ENCODE measurements at regions not wholly inside any gene's neighbourhood (a gene's known extent, or its start where the extent isn't known, plus 50 kb on each side); places are given as distances from the start of the nearest gene placed in this dataset.

GRCh38 chr12:46950094-46950493, 124.3 kb upstream of the SLC38A4 start:
- TF ChIP-seq, protein P1, sequence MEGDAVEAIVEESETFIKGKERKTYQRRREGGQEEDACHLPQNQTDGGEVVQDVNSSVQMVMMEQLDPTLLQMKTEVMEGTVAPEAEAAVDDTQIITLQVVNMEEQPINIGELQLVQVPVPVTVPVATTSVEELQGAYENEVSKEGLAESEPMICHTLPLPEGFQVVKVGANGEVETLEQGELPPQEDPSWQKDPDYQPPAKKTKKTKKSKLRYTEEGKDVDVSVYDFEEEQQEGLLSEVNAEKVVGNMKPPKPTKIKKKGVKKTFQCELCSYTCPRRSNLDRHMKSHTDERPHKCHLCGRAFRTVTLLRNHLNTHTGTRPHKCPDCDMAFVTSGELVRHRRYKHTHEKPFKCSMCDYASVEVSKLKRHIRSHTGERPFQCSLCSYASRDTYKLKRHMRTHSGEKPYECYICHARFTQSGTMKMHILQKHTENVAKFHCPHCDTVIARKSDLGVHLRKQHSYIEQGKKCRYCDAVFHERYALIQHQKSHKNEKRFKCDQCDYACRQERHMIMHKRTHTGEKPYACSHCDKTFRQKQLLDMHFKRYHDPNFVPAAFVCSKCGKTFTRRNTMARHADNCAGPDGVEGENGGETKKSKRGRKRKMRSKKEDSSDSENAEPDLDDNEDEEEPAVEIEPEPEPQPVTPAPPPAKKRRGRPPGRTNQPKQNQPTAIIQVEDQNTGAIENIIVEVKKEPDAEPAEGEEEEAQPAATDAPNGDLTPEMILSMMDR (IDR thresholded peaks at IDR 0.05; ENCODE audit: insufficient read depth in 1 of 2, low read depth in 1 of 2, low read length in 1 of 2, severe bottlenecking in 1 of 2, unreplicated experiment in 1 of 2) = no peak
- POLR2A ChIA-PET = no interaction called here
- intact Hi-C loops (cut with micrococcal nuclease; ENCODE audit: unreplicated experiment) = loop anchor here (2.0 kb wide), 1 partner anchor 35 kb away; no protein-coding TSS in a partner anchor
- no peaks in the 10 kb centered on the region for H3K27me3 ChIP-seq (replicated peaks; ENCODE audit: control insufficient read depth, insufficient read depth, low read length)
- H3K36me3 ChIP-seq (ENCODE audit: control insufficient read depth, insufficient read depth, low read length) = no peaks in the 10 kb centered on the region
- H3K4me3 ChIP-seq (ENCODE audit: low read depth, low read length) = no peak overlapping the region
- no peak overlapping the region for H3K27ac Mint-ChIP-seq (ENCODE audit: unreplicated experiment)
- no peaks in the 10 kb centered on the region for H3K36me3 Mint-ChIP-seq (ENCODE audit: insufficient read depth, unreplicated experiment)
- H3K4me1 Mint-ChIP-seq (ENCODE audit: low read depth, unreplicated experiment) = no peaks in the 10 kb centered on the region
- no TSS peak for BruUV-seq (replicated peaks)
- no peak overlapping the region for H3K4me3 Mint-ChIP-seq (ENCODE audit: unreplicated experiment)
- H3K9me3 Mint-ChIP-seq (ENCODE audit: unreplicated experiment) = no peaks in the 10 kb centered on the region
- no peaks in the 10 kb centered on the region for H3K27me3 Mint-ChIP-seq (ENCODE audit: insufficient read depth, unreplicated experiment)
- CTCF ChIA-PET = no interaction called here
- H3K4me1 ChIP-seq = peaks cover 23% of the 10 kb centered on the region
- no peaks in the 10 kb centered on the region for H3K9me3 ChIP-seq
- DNase-seq = peak; percentile 53 to 63

DNA sequence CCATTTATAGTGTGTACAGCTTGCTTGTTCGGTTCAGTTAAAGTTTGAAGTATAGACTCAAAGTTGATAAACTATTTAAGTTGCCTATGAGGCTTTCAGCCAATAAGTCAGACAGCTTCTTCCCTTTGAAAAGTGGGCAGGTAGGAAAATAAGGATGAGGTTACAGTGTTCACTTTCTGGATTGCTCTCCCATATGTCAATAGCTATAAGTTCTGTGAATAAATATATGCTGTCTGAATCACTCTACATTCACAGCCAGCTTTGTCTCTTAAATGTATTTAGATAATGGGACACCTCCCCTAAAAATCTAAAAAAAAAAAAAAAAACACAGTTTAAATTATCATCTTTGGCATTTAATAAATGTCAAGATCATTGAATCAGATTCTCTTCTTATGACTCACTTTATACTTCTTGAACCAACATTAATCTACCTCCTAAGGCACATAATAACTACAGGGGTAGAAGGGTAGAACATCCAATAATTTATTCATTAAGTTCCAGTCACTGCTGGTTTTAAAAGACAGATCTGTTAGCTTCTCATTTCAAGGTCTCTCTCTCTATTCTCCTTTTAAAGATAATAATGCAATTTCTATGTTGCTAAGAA, 126.4 kb upstream of the PCED1B start:
- no peaks in the 10 kb centered on the region for H3K9me3 ChIP-seq
- Mint-ChIP-seq H3K27ac (ENCODE audit: unreplicated experiment) (no peak overlapping the region), H3K4me3 (ENCODE audit: unreplicated experiment) (no peak overlapping the region), H3K4me1 (ENCODE audit: low read depth, unreplicated experiment) (no peaks in the 10 kb centered on the region), H3K9me3 (ENCODE audit: unreplicated experiment) (no peaks in the 10 kb centered on the region), H3K27me3 (ENCODE audit: insufficient read depth, unreplicated experiment) (no peaks in the 10 kb centered on the region), H3K36me3 (ENCODE audit: insufficient read depth, unreplicated experiment) (no peaks in the 10 kb centered on the region)
- TF ChIP-seq, protein P1 (IDR thresholded peaks at IDR 0.05; ENCODE audit: insufficient read depth in 1 of 2, low read depth in 1 of 2, low read length in 1 of 2, severe bottlenecking in 1 of 2, unreplicated experiment in 1 of 2) = no peak
- H3K36me3 ChIP-seq (ENCODE audit: control insufficient read depth, insufficient read depth, low read length) = no peaks in the 10 kb centered on the region
- peaks cover 23% of the 10 kb centered on the region for H3K4me1 ChIP-seq
- ChIA-PET CTCF (no interaction called here), POLR2A (no interaction called here)
- no peak overlapping the region for H3K4me3 ChIP-seq (ENCODE audit: low read depth, low read length)
- no peaks in the 10 kb centered on the region for H3K27me3 ChIP-seq (replicated peaks; ENCODE audit: control insufficient read depth, insufficient read depth, low read length)
- BruUV-seq (replicated peaks) = no TSS peak
- intact Hi-C loops (cut with micrococcal nuclease; ENCODE audit: unreplicated experiment) = no loop called here
- DNase-seq = no peak

DNA sequence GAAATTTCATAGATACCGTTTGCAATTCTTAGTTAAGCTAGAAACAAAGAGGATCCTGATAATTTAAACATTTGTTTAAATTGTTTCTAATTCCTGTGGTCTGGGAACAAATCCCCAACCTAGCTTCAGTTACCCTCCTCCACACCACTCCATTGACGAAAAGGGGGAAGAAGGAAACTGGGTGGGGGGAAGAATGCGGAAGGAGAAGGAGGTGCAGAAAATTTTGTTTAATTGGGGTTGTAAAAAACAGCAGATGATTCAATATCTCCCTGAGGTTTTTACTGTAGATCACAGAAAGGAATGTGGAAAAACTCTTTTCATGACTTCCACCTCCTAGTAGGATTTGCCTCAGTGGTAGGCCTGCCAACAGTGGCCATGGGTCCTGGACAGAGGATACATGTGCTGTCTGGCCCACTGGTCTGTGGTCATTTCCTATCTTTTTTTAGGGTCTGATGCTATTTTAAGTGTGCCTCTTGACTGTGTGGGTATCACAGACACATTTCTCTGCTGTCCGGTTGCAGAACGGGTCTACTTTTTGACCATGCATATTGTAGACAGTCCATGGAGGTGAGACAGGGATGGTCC, 122.9 kb upstream of the PCED1B start:
- ChIA-PET CTCF (interaction anchor here (0.6 kb wide), 1 partner anchor 186 kb away, joined by 3 read pairs; no protein-coding TSS in a partner anchor), POLR2A (no interaction called here)
- Mint-ChIP-seq H3K27me3 (ENCODE audit: insufficient read depth, unreplicated experiment) (no peaks in the 10 kb centered on the region), H3K4me3 (ENCODE audit: unreplicated experiment) (no peak overlapping the region), H3K36me3 (ENCODE audit: insufficient read depth, unreplicated experiment) (no peaks in the 10 kb centered on the region), H3K9me3 (ENCODE audit: unreplicated experiment) (no peaks in the 10 kb centered on the region), H3K4me1 (ENCODE audit: low read depth, unreplicated experiment) (peaks cover 6% of the 10 kb centered on the region), H3K27ac (ENCODE audit: unreplicated experiment) (no peak overlapping the region)
- BruUV-seq (replicated peaks) = no TSS peak
- TF ChIP-seq, protein P1 (IDR thresholded peaks at IDR 0.05; ENCODE audit: insufficient read depth in 1 of 2, low read depth in 1 of 2, low read length in 1 of 2, severe bottlenecking in 1 of 2, unreplicated experiment in 1 of 2) = no peak
- H3K9me3 ChIP-seq = no peaks in the 10 kb centered on the region
- DNase-seq = no peak
- H3K4me1 ChIP-seq = peaks cover 8% of the 10 kb centered on the region
- intact Hi-C loops (cut with micrococcal nuclease; ENCODE audit: unreplicated experiment) = no loop called here
- no peaks in the 10 kb centered on the region for H3K36me3 ChIP-seq (ENCODE audit: control insufficient read depth, insufficient read depth, low read length)
- no peaks in the 10 kb centered on the region for H3K27me3 ChIP-seq (replicated peaks; ENCODE audit: control insufficient read depth, insufficient read depth, low read length)
- no peak overlapping the region for H3K4me3 ChIP-seq (ENCODE audit: low read depth, low read length)

All from Caco-2 (cell line).